Skeletal muscle tissue (tissue), 3 donors: ENCODE measurements at regions not wholly inside any gene's neighbourhood (a gene's known extent, or its start where the extent isn't known, plus 50 kb on each side); places are given as distances from the start of the nearest gene placed in this dataset.
A peak's percentile ranks its signal among the peaks of the same experiment; 100 is the strongest.
"Not testable (repeated sequence)": the region's sequence is repeated elsewhere in the genome, so short reads cannot be mapped to it uniquely, and the experiment has no call there.

Source experiments
- H3K27ac ChIP-seq: one replicate; pipeline ENCODE4 v1.7.0; 2013; ENCODE audit warnings: mild to moderate bottlenecking, low read depth, low read length, inconsistent platforms
- H3K27me3 ChIP-seq, 3 donors: one replicate each; pipeline ENCODE4 v1.7.0; 2013; ENCODE audit warnings: low read length in 3 of 3; ENCODE audit not compliant: control insufficient read depth in 3 of 3, insufficient read depth in 3 of 3
- H3K36me3 ChIP-seq, 3 donors: one replicate each; pipeline ENCODE4 v1.7.0; 2013; ENCODE audit warnings: low read length in 3 of 3; ENCODE audit not compliant: control insufficient read depth in 3 of 3, insufficient read depth in 3 of 3
- H3K4me1 ChIP-seq, 3 donors: one replicate each; pipeline ENCODE4 v1.7.0; 2013; ENCODE audit warnings: low read length in 3 of 3, mild to moderate bottlenecking in 3 of 3; ENCODE audit not compliant: control insufficient read depth in 3 of 3, insufficient read depth in 3 of 3
- H3K4me3 ChIP-seq, 3 donors: one replicate each; pipeline ENCODE4 v1.7.0; 2013; ENCODE audit warnings: low read length in 3 of 3
- H3K9ac ChIP-seq, 3 donors: one replicate each; pipeline ENCODE4 v1.7.0; 2013; ENCODE audit warnings: low read length in 3 of 3, mild to moderate bottlenecking in 3 of 3, moderate library complexity in 2 of 3, low read depth in 1 of 3
- H3K9me3 ChIP-seq, 3 donors: one replicate each; pipeline ENCODE4 v1.7.0; 2013; ENCODE audit warnings: low read length in 3 of 3; ENCODE audit not compliant: control insufficient read depth in 3 of 3
- donor health status: Osteomylitis.

- no peak overlapping the region for H3K4me3 ChIP-seq
- H3K36me3 ChIP-seq = no peaks in the 10 kb centered on the region
- peak overlapping the region; percentile 48 for H3K27ac ChIP-seq
- peaks cover 6 to 18% (median 14%) of the 10 kb centered on the region in 3 donors for H3K4me1 ChIP-seq
- no peaks in the 10 kb centered on the region for H3K9me3 ChIP-seq
- H3K27me3 ChIP-seq = no peaks in the 10 kb centered on the region
- H3K9ac ChIP-seq = no peak overlapping the region
Measured at GRCh38 chr21:35504277-35504676, 455.2 kb upstream of the RUNX1 start.

GRCh38 chr21:35503671-35504070 is 454.6 kb upstream of the RUNX1 start:
- Histone ChIP-seq H3K9me3 (no peaks in the 10 kb centered on the region), H3K4me3 (no peak overlapping the region), H3K27me3 (no peaks in the 10 kb centered on the region), H3K4me1 (peaks cover 6 to 18% (median 14%) of the 10 kb centered on the region in 3 donors), H3K9ac (no peak overlapping the region), H3K36me3 (no peaks in the 10 kb centered on the region), H3K27ac (peak overlapping the region; percentile 48)

DNA sequence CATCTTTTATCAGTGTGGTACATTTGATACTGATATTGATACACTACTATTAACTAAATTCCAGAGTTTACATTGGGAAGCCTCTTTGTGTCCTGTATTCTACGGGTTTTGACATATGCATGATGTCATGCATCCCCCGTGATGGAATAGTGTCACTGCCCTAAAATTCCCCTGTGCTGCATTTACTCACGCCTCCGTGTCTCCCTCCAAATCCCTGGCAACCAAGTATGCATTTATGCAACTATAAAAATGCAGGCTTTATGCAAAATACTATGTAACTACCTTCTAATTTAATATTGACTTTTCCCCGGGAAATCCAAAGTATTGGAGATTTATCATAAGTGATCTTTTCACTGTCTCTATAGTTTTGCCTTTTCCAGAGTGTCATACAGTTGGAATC is 453.7 kb upstream of the RUNX1 start:
- Histone ChIP-seq H3K27ac (peak overlapping the region; percentile 48), H3K4me3 (no peak overlapping the region), H3K4me1 (peaks cover 6 to 16% (median 7%) of the 10 kb centered on the region in 3 donors), H3K36me3 (no peaks in the 10 kb centered on the region), H3K9ac (no peak overlapping the region), H3K27me3 (no peaks in the 10 kb centered on the region), H3K9me3 (no peaks in the 10 kb centered on the region)

DNA sequence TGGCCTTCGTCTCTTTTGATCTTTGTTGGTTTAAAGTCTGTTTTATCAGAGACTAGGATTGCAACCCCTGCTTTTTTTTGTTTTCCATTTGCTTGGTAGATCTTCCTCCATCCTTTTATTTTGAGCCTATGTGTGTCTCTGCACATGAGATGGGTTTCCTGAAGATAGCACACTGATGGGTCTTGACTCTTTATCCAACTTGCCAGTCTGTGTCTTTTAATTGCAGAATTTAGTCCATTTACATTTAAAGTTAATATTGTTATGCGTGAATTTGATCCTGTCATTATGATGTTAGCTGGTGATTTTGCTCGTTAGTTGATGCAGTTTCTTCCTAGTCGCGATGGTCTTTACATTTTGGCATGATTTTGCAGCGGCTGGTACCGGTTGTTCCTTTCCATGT is 448.4 kb upstream of the RUNX1 start:
- not testable (repeated sequence) for H3K4me3 ChIP-seq, H3K4me1 ChIP-seq, H3K36me3 ChIP-seq, H3K27me3 ChIP-seq, H3K9me3 ChIP-seq, H3K9ac ChIP-seq, H3K27ac ChIP-seq

GRCh38 chr21:35491920-35492678 is 443.0 kb upstream of the RUNX1 start:
- H3K27ac ChIP-seq = no peak overlapping the region
- no peaks in the 10 kb centered on the region for H3K36me3 ChIP-seq
- H3K9ac ChIP-seq = no peak overlapping the region

GRCh38 chr21:35491114-35491513 is 442.0 kb upstream of the RUNX1 start:
- H3K9me3 ChIP-seq = no peaks in the 10 kb centered on the region
- H3K27ac ChIP-seq = no peak overlapping the region
- H3K27me3 ChIP-seq = peaks cover 0 to 4% (median 0%) of the 10 kb centered on the region in 3 donors
- no peak overlapping the region for H3K4me3 ChIP-seq
- H3K9ac ChIP-seq = no peak overlapping the region
- H3K4me1 ChIP-seq = no peaks in the 10 kb centered on the region
- H3K36me3 ChIP-seq = no peaks in the 10 kb centered on the region

More at GRCh38 chr21:35491920-35492678, 443.0 kb upstream of the RUNX1 start:
- no peak overlapping the region for H3K4me3 ChIP-seq
- H3K9me3 ChIP-seq = no peaks in the 10 kb centered on the region
- peaks cover 0 to 4% (median 0%) of the 10 kb centered on the region in 3 donors for H3K27me3 ChIP-seq
- H3K4me1 ChIP-seq = no peaks in the 10 kb centered on the region

- no peaks in the 10 kb centered on the region for H3K9me3 ChIP-seq
- no peak overlapping the region for H3K9ac ChIP-seq
- H3K4me3 ChIP-seq = no peak overlapping the region
- no peaks in the 10 kb centered on the region for H3K4me1 ChIP-seq
- peaks cover 0 to 4% (median 0%) of the 10 kb centered on the region in 3 donors for H3K27me3 ChIP-seq
- H3K36me3 ChIP-seq = no peaks in the 10 kb centered on the region
- no peak overlapping the region for H3K27ac ChIP-seq
Measured at GRCh38 chr21:35489389-35489980, 440.4 kb upstream of the RUNX1 start.

DNA sequence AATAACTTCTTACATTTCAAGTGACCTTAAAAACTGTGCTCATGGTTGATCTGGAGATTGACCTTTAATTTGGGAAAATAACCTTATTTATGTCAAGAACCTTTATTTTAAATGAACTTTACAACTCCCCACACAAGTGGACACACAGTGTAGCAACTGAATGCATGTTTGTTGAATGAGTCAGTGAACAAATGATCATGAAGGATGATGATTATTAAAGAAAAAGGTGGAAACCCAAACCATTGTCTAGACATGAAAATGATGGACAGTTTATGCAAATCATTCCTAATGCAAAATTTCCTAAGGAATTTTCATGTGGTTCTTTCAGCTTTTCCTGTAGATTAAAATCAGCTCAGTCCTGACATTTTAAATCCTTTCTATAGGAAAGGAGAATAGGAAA is 439.8 kb upstream of the RUNX1 start:
- Histone ChIP-seq H3K9ac (no peak overlapping the region), H3K27me3 (peaks cover 0 to 4% (median 0%) of the 10 kb centered on the region in 3 donors), H3K4me1 (no peaks in the 10 kb centered on the region), H3K9me3 (no peaks in the 10 kb centered on the region), H3K27ac (no peak overlapping the region), H3K4me3 (no peak overlapping the region), H3K36me3 (no peaks in the 10 kb centered on the region)

DNA sequence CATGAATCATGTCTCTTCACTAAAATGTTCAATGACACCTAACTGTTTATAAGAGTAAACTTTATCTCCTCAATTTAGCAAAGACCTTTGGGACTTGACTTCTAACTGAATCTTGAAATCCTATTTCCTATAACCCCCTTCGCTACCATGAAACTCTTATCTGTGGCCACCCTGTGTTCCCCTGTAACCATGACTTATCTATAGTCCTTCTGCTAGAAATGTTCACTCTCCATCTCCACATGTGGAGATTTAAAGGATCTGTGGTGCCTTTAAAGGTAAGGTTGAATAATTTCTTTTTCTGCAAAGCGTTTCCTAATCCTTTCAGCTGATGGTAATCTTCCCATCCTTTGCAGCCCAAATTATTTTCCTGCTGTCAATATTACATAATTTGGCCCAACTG is 436.3 kb upstream of the RUNX1 start:
- Histone ChIP-seq H3K9me3 (no peaks in the 10 kb centered on the region), H3K4me1 (no peaks in the 10 kb centered on the region), H3K27ac (no peak overlapping the region)

DNA sequence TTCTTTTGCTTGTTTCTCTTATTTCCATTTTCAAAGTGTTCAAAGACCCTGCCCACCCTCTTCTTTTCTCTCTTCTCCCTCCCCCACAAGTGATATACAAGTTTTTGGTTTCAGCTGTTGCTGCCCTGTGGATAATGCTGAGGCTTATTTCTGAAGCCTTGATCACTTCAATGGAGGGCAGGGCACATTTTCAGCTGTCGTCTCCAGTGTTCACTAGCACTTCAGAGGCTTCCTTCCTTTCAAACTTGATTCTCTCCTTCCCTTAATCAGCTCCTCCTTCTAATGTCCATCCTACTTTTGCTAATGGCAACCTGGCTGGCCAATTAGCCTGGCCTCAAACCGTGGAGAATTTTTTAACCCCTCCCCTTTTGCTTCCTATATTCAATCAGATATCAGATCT is 435.7 kb upstream of the RUNX1 start:
- Histone ChIP-seq H3K9ac (no peak overlapping the region), H3K9me3 (no peaks in the 10 kb centered on the region), H3K27me3 (peaks cover 0 to 3% (median 0%) of the 10 kb centered on the region in 3 donors), H3K4me1 (no peaks in the 10 kb centered on the region), H3K36me3 (no peaks in the 10 kb centered on the region), H3K27ac (no peak overlapping the region), H3K4me3 (no peak overlapping the region)

More for the DNA sequence above, 436.3 kb upstream of the RUNX1 start:
- Histone ChIP-seq H3K27me3 (peaks cover 0 to 4% (median 0%) of the 10 kb centered on the region in 3 donors), H3K36me3 (no peaks in the 10 kb centered on the region), H3K4me3 (no peak overlapping the region), H3K9ac (no peak overlapping the region)
